CD14-positive monocyte (primary cell): ENCODE measurements at regions not wholly inside any gene's neighbourhood (a gene's known extent, or its start where the extent isn't known, plus 50 kb on each side); places are given as distances from the start of the nearest gene placed in this dataset.

Experiments used
- DNase-seq, 3 donors: peaks; one replicate each; pipeline ENCODE4 v3.0.0-alpha.2; 2011 to 2022
- H2AFZ ChIP-seq: 2 replicates; pipeline ENCODE4 v1.6.0; 2012; ENCODE audit warnings: mild to moderate bottlenecking, low read depth, low read length, inconsistent platforms; ENCODE audit not compliant: insufficient read depth, poor library complexity, severe bottlenecking
- H3K27ac ChIP-seq, 2 donors: 1 replicate in 1 of 2; 2 replicates in 1 of 2; pipeline ENCODE4 v1.5.1; 2012 to 2013; ENCODE audit warnings: low read length in 2 of 2, control low read depth in 1 of 2, inconsistent platforms in 1 of 2, low read depth in 1 of 2, mild to moderate bottlenecking in 1 of 2
- H3K27me3 ChIP-seq, 2 donors: one replicate each; pipeline versions ENCODE4 v1.6.0 to v1.6.1; 2011 to 2013; ENCODE audit warnings: low read length in 2 of 2; ENCODE audit not compliant: control insufficient read depth in 2 of 2, insufficient read depth in 2 of 2
- H3K36me3 ChIP-seq, 2 donors: replicated peaks in 1 of 2; 1 replicate in 1 of 2; 2 replicates in 1 of 2; pipeline versions ENCODE4 v1.5.1 to v1.6.1; 2012 to 2013; ENCODE audit warnings: low read length in 2 of 2, control low read depth in 1 of 2, inconsistent platforms in 1 of 2, mild to moderate bottlenecking in 1 of 2; ENCODE audit not compliant: insufficient read depth in 2 of 2, control insufficient read depth in 1 of 2
- H3K4me1 ChIP-seq, 2 donors: 1 replicate in 1 of 2; 2 replicates in 1 of 2; pipeline versions ENCODE4 v1.5.1 to v1.6.1; 2012 to 2013; ENCODE audit warnings: low read length in 2 of 2, control low read depth in 1 of 2, inconsistent platforms in 1 of 2, mild to moderate bottlenecking in 1 of 2, moderate library complexity in 1 of 2; ENCODE audit not compliant: insufficient read depth in 2 of 2, control insufficient read depth in 1 of 2
- H3K4me2 ChIP-seq: replicated peaks from 2 replicates; pipeline ENCODE3; 2012; ENCODE audit warnings: low read length, moderate library complexity, mild to moderate bottlenecking; ENCODE audit not compliant: poor library complexity, severe bottlenecking; ENCODE audit errors: extremely low read depth
- H3K4me3 ChIP-seq, 3 experiments: fragments of 200-600 bp in 1 of 3; sonication (generic) in 1 of 3; replicated peaks in 1 of 3; 1 replicate in 2 of 3; 2 replicates in 1 of 3; pipeline ENCODE4 v1.5.1; 2011 to 2013; ENCODE audit warnings: low read length in 3 of 3, mild to moderate bottlenecking in 3 of 3, control low read depth in 2 of 3, low read depth in 2 of 3, inconsistent platforms in 1 of 3, moderate library complexity in 1 of 3
- H3K79me2 ChIP-seq: 2 replicates; pipeline ENCODE4 v1.6.0; 2012; ENCODE audit warnings: mild to moderate bottlenecking, control low read depth, inconsistent platforms, low read length, moderate library complexity; ENCODE audit not compliant: insufficient read depth
- H3K9ac ChIP-seq: 2 replicates; pipeline ENCODE4 v1.6.0; 2017; ENCODE audit warnings: low read length, mild to moderate bottlenecking; ENCODE audit not compliant: insufficient read depth, poor library complexity, severe bottlenecking
- H3K9me3 ChIP-seq, 2 donors: replicated peaks in 1 of 2; 1 replicate in 1 of 2; 2 replicates in 1 of 2; pipeline versions ENCODE4 v1.5.1 to v1.6.1; 2012 to 2013; ENCODE audit warnings: low read length in 2 of 2, control low read depth in 1 of 2; ENCODE audit not compliant: control insufficient read depth in 1 of 2, insufficient read depth in 1 of 2
- H4K20me1 ChIP-seq: 2 replicates; pipeline ENCODE4 v1.6.0; 2012; ENCODE audit warnings: mild to moderate bottlenecking, low read length, control low read depth, moderate library complexity; ENCODE audit not compliant: insufficient read depth
- H3K27ac Mint-ChIP-seq, 7 donors: one replicate each; pipeline ENCODE4 v1.8.0; 2020; ENCODE audit warnings: mild to moderate bottlenecking in 7 of 7, mixed read lengths in 7 of 7, moderate library complexity in 6 of 7, inconsistent platforms in 2 of 7
- H3K27me3 Mint-ChIP-seq, 3 donors: one replicate each; pipeline ENCODE4 v1.8.0; 2021 to 2022; ENCODE audit warnings: low read depth in 3 of 3, mild to moderate bottlenecking in 3 of 3, mixed read lengths in 3 of 3, moderate library complexity in 3 of 3, inconsistent platforms in 1 of 3
- H3K36me3 Mint-ChIP-seq, 2 donors: one replicate each; pipeline ENCODE4 v1.8.0; 2020; ENCODE audit warnings: mixed read lengths in 2 of 2, inconsistent platforms in 1 of 2, mild to moderate bottlenecking in 1 of 2
- H3K4me1 Mint-ChIP-seq: one replicate; pipeline ENCODE4 v1.8.0; 2020; ENCODE audit warnings: mild to moderate bottlenecking, mixed read lengths
- H3K4me3 Mint-ChIP-seq, 2 donors: one replicate each; pipeline ENCODE4 v1.8.0; 2020; ENCODE audit warnings: mild to moderate bottlenecking in 2 of 2, mixed read lengths in 2 of 2, moderate library complexity in 1 of 2
- H3K9me3 Mint-ChIP-seq, 7 donors: one replicate each; pipeline ENCODE4 v1.8.0; 2020 to 2022; ENCODE audit warnings: mixed read lengths in 7 of 7, mild to moderate bottlenecking in 6 of 7, moderate library complexity in 6 of 7, inconsistent platforms in 2 of 7
- CTCF ChIP-seq: fragments of 200-600 bp; IDR thresholded peaks from one replicate; pipeline ENCODE4 v1.8.0; 2022; ENCODE audit warnings: antibody characterized with exemption, mild to moderate bottlenecking
- WGBS: methylation state at CpG from one replicate; pipeline ENCODE4 v1.1.5; 2013; ENCODE audit warnings: missing lambda C conversion rate; ENCODE audit not compliant: insufficient coverage; 5-methylcytosine and 5-hydroxymethylcytosine counted together
- intact Hi-C, 2 donors: fragments of 100-400 bp; cut with micrococcal nuclease; formaldehyde crosslinking; loops; one replicate each; pipeline versions ENCODE4 v1.15.0 to v1.15.1; 2023

- no CpG with 5 or more reads among the region's 2 CpGs for WGBS
- no peak overlapping the region for H3K27ac ChIP-seq
- no peak overlapping the region for H3K4me3 ChIP-seq
- H3K9ac ChIP-seq, result no peak overlapping the region
- H3K4me1 Mint-ChIP-seq, result peaks cover 12% of the 10 kb centered on the region
- DNase-seq, result peak; percentile 15 to 49 (median 41)
- no peaks in the 10 kb centered on the region for H3K9me3 ChIP-seq
- peak overlapping the region; percentile 30 for H2AFZ ChIP-seq
- H3K36me3 ChIP-seq, result no peaks in the 10 kb centered on the region
- intact Hi-C loops, result no loop called here
- H3K79me2 ChIP-seq, result no peaks in the 10 kb centered on the region
- H3K4me3 Mint-ChIP-seq, result peak overlapping the region in 1 of 2 donors; percentile 56
- H3K4me1 ChIP-seq, result peaks cover 11 to 14% of the 10 kb centered on the region in 2 donors
- H3K4me2 ChIP-seq, result peak overlapping the region; percentile 24
- H3K9me3 Mint-ChIP-seq, result peaks cover 3 to 11% (median 5%) of the 10 kb centered on the region in 7 donors
- H3K27me3 Mint-ChIP-seq, result peaks cover 0 to 2% (median 0%) of the 10 kb centered on the region in 3 donors
- no peaks in the 10 kb centered on the region for H4K20me1 ChIP-seq
- peaks cover 0 to 3% of the 10 kb centered on the region in 2 donors for H3K36me3 Mint-ChIP-seq
- no peaks in the 10 kb centered on the region for H3K27me3 ChIP-seq
- peak overlapping the region in 3 of 7 donors; percentile 4 to 41 (median 38) for H3K27ac Mint-ChIP-seq
- TF ChIP-seq CTCF, result no peak
Measured at GRCh38 chr2:147698166-147698565, 146.7 kb upstream of the ACVR2A start.

GRCh38 chr2:147696426-147696825 is 148.4 kb upstream of the ACVR2A start:
- no peaks in the 10 kb centered on the region for H3K79me2 ChIP-seq
- no peak for DNase-seq
- H2AFZ ChIP-seq, result no peak overlapping the region
- no peaks in the 10 kb centered on the region for H3K27me3 ChIP-seq
- Mint-ChIP-seq H3K27me3 (peaks cover 0 to 2% (median 2%) of the 10 kb centered on the region in 3 donors), H3K9me3 (peaks cover under 1 to 5% (median 1%) of the 10 kb centered on the region in 7 donors), H3K36me3 (peaks cover 0 to 2% of the 10 kb centered on the region in 2 donors), H3K4me3 (no peak overlapping the region), H3K4me1 (peaks cover 21% of the 10 kb centered on the region), H3K27ac (no peak overlapping the region)
- no peak for TF ChIP-seq CTCF
- H3K27ac ChIP-seq, result no peak overlapping the region
- no peak overlapping the region for H3K4me2 ChIP-seq
- H3K9me3 ChIP-seq, result no peaks in the 10 kb centered on the region
- H4K20me1 ChIP-seq, result no peaks in the 10 kb centered on the region
- WGBS, result no CpG with 5 or more reads among the region's 2 CpGs
- H3K9ac ChIP-seq, result no peak overlapping the region
- no peaks in the 10 kb centered on the region for H3K36me3 ChIP-seq
- H3K4me3 ChIP-seq, result no peak overlapping the region
- intact Hi-C loops, result no loop called here
- H3K4me1 ChIP-seq, result peaks cover 18 to 23% of the 10 kb centered on the region in 2 donors
